ENCODE measurements at regions not wholly inside any gene's neighbourhood (a gene's known extent, or its start where the extent isn't known, plus 50 kb on each side); places are given as distances from the start of the nearest gene placed in this dataset.

GRCh38 chr17:77375917-77376651 is 235.3 kb downstream of the SEC14L1 start:
- H3K9me3 ChIP-seq (ENCODE audit: control insufficient read depth, insufficient read depth, low read depth, low read length): no peaks in the 10 kb centered on the region
- no peaks in the 10 kb centered on the region for H3K36me3 ChIP-seq (ENCODE audit: control insufficient read depth in 2 of 2, insufficient read depth in 1 of 2, low read length in 2 of 2)
- no peak for TF ChIP-seq HOXA7 (CRISPR knock-in tag; IDR thresholded peaks at IDR 0.05; ENCODE audit: borderline replicate concordance)
- TF ChIP-seq ZFP37 (tag by site-specific recombination; IDR thresholded peaks at IDR 0.05): no peak
- TF ChIP-seq GLIS2 (tag by site-specific recombination; IDR thresholded peaks at IDR 0.05): no peak
- no peak for TF ChIP-seq ZNF175 (tag by site-specific recombination; IDR thresholded peaks at IDR 0.05)
- TF ChIP-seq RBAK (tag by site-specific recombination; IDR thresholded peaks at IDR 0.05): no peak
- no peak for TF ChIP-seq ZBTB48 (tag by site-specific recombination; IDR thresholded peaks at IDR 0.05)
- TF ChIP-seq ZFHX2 (tag by site-specific recombination; conservative IDR thresholded peaks at IDR 0.05): peak; percentile 47; the same call in 1 of the 2 replicates
- TF ChIP-seq ZNF266 (tag by site-specific recombination; IDR thresholded peaks at IDR 0.05; ENCODE audit: low read depth): no peak
- peak; percentile 61 for TF ChIP-seq EGR2 (tag by site-specific recombination; IDR thresholded peaks at IDR 0.05; ENCODE audit: low read depth)
- no peak for TF ChIP-seq IKZF3 (tag by site-specific recombination; IDR thresholded peaks at IDR 0.05)
- no peak for TF ChIP-seq KLF7 (tag by site-specific recombination; IDR thresholded peaks at IDR 0.05; ENCODE audit: borderline replicate concordance)
- peak; percentile 61; the same call in 1 of the 2 replicates for TF ChIP-seq ZNF600 (tag by site-specific recombination; IDR thresholded peaks at IDR 0.05)
- TF ChIP-seq, protein P1, sequence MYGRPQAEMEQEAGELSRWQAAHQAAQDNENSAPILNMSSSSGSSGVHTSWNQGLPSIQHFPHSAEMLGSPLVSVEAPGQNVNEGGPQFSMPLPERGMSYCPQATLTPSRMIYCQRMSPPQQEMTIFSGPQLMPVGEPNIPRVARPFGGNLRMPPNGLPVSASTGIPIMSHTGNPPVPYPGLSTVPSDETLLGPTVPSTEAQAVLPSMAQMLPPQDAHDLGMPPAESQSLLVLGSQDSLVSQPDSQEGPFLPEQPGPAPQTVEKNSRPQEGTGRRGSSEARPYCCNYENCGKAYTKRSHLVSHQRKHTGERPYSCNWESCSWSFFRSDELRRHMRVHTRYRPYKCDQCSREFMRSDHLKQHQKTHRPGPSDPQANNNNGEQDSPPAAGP (tag by site-specific recombination; IDR thresholded peaks at IDR 0.05): no peak
- no peak for TF ChIP-seq INSM2 (tag by site-specific recombination; IDR thresholded peaks at IDR 0.05)
- no peak for TF ChIP-seq PRDM1 (tag by site-specific recombination; IDR thresholded peaks at IDR 0.05)
- TF ChIP-seq ZNF19 (tag by site-specific recombination; IDR thresholded peaks at IDR 0.05; ENCODE audit: low read depth): no peak
- POLR2A ChIA-PET: interaction anchor here (1.6 kb wide), 1 partner anchor 23 kb away, joined by 3 read pairs; no protein-coding TSS in a partner anchor
- H3K4me3 ChIP-seq (ENCODE audit: low read depth, low read length): no peak overlapping the region
- no peak overlapping the region for H3K27ac ChIP-seq (ENCODE audit: extremely low read depth, low read depth, low read length)
- CTCF ChIA-PET: interaction anchor here (1.0 to 1.7 kb wide), 3 partner anchors 10 to 45 kb away, joined by 3 to 8 read pairs (median 4); no protein-coding TSS in a partner anchor
- H3K4me1 ChIP-seq (ENCODE audit: control insufficient read depth, insufficient read depth, low read length): peaks cover 17% of the 10 kb centered on the region

GRCh38 chr17:77376795-77377709 is 236.3 kb downstream of the SEC14L1 start:
- POLR2A ChIA-PET: no interaction called here
- Histone ChIP-seq H3K36me3 (ENCODE audit: control insufficient read depth in 2 of 2, insufficient read depth in 1 of 2, low read length in 2 of 2) (no peaks in the 10 kb centered on the region), H3K9me3 (ENCODE audit: control insufficient read depth, insufficient read depth, low read depth, low read length) (no peaks in the 10 kb centered on the region), H3K27ac (ENCODE audit: extremely low read depth, low read depth, low read length) (no peak overlapping the region), H3K4me3 (ENCODE audit: low read depth, low read length) (no peak overlapping the region), H3K4me1 (ENCODE audit: control insufficient read depth, insufficient read depth, low read length) (peaks cover 17% of the 10 kb centered on the region)
- CTCF ChIA-PET: interaction anchor here (0.8 to 1.0 kb wide), 2 partner anchors 11 to 23 kb away, joined by 3 to 4 read pairs; no protein-coding TSS in a partner anchor
- TF ChIP-seq ZNF624 (tag by site-specific recombination; IDR thresholded peaks at IDR 0.05) (no peak), SCRT2 (tag by site-specific recombination; IDR thresholded peaks at IDR 0.05) (no peak), HOXA7 (CRISPR knock-in tag; IDR thresholded peaks at IDR 0.05; ENCODE audit: borderline replicate concordance) (no peak), ZNF354C (tag by site-specific recombination; IDR thresholded peaks at IDR 0.05; ENCODE audit: borderline replicate concordance, low read depth) (no peak), ZNF274 (IDR thresholded peaks at IDR 0.05; ENCODE audit: low read length) (no peak), ZNF274 (tag by site-specific recombination; IDR thresholded peaks at IDR 0.05; ENCODE audit: borderline replicate concordance) (no peak), ZNF423 (tag by site-specific recombination; IDR thresholded peaks at IDR 0.05) (no peak), TCF7L2 (IDR thresholded peaks at IDR 0.05; ENCODE audit: borderline replicate concordance, low read depth, low read length) (no peak)
- TF ChIP-seq, protein P2, sequence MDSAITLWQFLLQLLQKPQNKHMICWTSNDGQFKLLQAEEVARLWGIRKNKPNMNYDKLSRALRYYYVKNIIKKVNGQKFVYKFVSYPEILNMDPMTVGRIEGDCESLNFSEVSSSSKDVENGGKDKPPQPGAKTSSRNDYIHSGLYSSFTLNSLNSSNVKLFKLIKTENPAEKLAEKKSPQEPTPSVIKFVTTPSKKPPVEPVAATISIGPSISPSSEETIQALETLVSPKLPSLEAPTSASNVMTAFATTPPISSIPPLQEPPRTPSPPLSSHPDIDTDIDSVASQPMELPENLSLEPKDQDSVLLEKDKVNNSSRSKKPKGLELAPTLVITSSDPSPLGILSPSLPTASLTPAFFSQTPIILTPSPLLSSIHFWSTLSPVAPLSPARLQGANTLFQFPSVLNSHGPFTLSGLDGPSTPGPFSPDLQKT (IDR thresholded peaks at IDR 0.05; ENCODE audit: borderline replicate concordance, low read depth, low read length): no peak
- TF ChIP-seq, protein P3, sequence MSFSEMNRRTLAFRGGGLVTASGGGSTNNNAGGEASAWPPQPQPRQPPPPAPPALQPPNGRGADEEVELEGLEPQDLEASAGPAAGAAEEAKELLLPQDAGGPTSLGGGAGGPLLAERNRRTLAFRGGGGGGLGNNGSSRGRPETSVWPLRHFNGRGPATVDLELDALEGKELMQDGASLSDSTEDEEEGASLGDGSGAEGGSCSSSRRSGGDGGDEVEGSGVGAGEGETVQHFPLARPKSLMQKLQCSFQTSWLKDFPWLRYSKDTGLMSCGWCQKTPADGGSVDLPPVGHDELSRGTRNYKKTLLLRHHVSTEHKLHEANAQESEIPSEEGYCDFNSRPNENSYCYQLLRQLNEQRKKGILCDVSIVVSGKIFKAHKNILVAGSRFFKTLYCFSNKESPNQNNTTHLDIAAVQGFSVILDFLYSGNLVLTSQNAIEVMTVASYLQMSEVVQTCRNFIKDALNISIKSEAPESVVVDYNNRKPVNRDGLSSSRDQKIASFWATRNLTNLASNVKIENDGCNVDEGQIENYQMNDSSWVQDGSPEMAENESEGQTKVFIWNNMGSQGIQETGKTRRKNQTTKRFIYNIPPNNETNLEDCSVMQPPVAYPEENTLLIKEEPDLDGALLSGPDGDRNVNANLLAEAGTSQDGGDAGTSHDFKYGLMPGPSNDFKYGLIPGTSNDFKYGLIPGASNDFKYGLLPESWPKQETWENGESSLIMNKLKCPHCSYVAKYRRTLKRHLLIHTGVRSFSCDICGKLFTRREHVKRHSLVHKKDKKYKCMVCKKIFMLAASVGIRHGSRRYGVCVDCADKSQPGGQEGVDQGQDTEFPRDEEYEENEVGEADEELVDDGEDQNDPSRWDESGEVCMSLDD (tag by site-specific recombination; IDR thresholded peaks at IDR 0.05): no peak
